Activated CD4-positive, CD25-positive, alpha-beta regulatory T cell treated with anti-CD3 and anti-CD28 coated beads, Interleukin-2, amount 50 U/mL, for 16 hours (primary cell): ENCODE measurements at regions not wholly inside any gene's neighbourhood (a gene's known extent, or its start where the extent isn't known, plus 50 kb on each side); places are given as distances from the start of the nearest gene placed in this dataset.

Experiments
- DNase-seq: peaks from one replicate; pipeline ENCODE4 v3.0.0-alpha.2; 2020; ENCODE audit warnings: low read depth, low spot score

GRCh38 chr15:67000896-67001295, 64.5 kb upstream of the SMAD3 start:
- no peak for DNase-seq

GRCh38 chr15:67002368-67002767, 63.0 kb upstream of the SMAD3 start:
- no peak for DNase-seq

GRCh38 chr15:67003586-67003985, 61.8 kb upstream of the SMAD3 start:
- DNase-seq = no peak

- no peak for DNase-seq
Observed at GRCh38 chr15:67004142-67004541, 61.3 kb upstream of the SMAD3 start.

- no peak for DNase-seq
Observed at GRCh38 chr15:67005294-67005996, 60.0 kb upstream of the SMAD3 start.

- no peak for DNase-seq
Observed at GRCh38 chr15:67006083-67007065, 59.0 kb upstream of the SMAD3 start.

GRCh38 chr15:67009576-67010569, 55.5 kb upstream of the SMAD3 start:
- no peak for DNase-seq

- DNase-seq = no peak
Observed at GRCh38 chr15:67010898-67011616, 54.3 kb upstream of the SMAD3 start.

- DNase-seq = no peak
Observed at GRCh38 chr15:67011617-67012005, 53.8 kb upstream of the SMAD3 start.

GRCh38 chr15:67013696-67014095, 51.7 kb upstream of the SMAD3 start:
- no peak for DNase-seq
